T-helper 1 cell treated with Interleukin-12 subunit alpha and Interleukin-12 subunit beta and Interleukin-4 antibody, amounts not matched to agents 30 ng/mL and 1 ng/mL, for 36 hours (primary cell): ENCODE measurements at regions not wholly inside any gene's neighbourhood (a gene's known extent, or its start where the extent isn't known, plus 50 kb on each side); places are given as distances from the start of the nearest gene placed in this dataset.

Source experiments
- intact Hi-C: fragments of 100-400 bp; cut with micrococcal nuclease; formaldehyde crosslinking; loops from one replicate; pipeline ENCODE4 v1.15.1; 2024

DNA sequence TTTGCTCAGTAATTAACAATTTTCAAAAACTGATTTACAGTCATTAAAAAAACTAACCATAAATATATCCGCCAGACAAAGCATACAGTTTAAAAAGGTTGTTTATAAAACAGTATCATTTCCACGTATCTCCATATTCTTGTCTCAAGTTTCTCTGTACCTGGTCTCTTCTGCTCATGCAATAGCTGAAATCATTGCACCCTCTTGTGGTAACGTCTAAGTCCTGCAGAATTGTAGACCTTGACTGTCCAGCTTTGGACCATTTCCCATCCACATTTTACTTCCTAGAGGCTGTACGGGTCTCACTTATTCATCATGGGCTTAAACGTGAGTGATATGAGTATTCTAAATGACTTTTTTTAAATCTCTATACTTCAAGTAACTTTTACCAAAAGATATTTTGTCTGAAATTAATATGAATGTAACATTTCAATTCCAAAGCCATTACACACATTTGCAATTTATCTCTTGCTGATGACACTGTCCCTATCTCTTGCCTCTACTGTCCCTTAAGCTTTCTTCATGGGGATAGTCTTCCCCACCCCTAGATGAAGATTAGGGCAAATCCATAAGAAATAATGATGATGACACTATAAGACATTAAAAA, 118.5 kb downstream of the BTC start:
- intact Hi-C loops, result loop anchor here (1.0 to 2.0 kb wide), 4 partner anchors 298 to 487 kb away; no protein-coding TSS in a partner anchor

DNA sequence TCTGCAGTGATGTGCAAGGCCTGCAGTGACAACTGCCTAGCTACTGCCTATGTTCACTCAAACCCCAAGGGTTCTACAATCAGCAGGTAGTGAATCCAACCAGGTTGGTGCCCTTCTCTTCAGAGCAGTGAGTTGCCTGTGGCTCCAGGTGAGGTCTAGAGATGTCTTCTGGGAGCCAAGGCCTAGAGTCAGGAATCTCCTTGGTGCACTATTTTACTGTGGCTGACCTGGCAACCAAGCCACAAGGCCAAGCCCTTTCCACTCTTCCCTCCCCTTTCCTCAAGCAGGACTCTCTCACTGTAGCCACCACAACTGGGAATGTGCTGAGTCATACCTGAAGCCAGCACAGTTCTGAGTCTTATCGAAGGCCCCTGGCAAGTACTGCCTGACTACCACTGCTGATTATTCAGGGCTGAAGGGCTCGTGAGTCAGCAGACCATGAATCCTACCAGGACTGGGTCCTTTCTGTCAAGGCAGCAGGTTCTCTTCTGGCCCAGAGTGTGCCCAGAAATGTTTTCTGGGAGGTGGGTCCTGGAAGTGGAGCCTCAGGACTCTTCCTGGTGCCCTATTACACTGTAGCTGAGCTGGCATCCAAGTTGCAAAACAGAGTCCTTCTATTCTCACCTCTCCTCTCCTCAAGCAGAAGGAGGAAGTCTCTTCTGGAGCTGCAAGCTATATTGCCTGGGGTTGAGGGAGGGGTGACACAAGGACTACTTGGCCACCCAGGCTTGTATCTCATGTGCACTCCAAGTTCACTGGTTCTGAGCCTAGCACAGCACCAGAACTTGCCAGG, 111.6 kb downstream of the BTC start:
- intact Hi-C loops, result no loop called here

DNA sequence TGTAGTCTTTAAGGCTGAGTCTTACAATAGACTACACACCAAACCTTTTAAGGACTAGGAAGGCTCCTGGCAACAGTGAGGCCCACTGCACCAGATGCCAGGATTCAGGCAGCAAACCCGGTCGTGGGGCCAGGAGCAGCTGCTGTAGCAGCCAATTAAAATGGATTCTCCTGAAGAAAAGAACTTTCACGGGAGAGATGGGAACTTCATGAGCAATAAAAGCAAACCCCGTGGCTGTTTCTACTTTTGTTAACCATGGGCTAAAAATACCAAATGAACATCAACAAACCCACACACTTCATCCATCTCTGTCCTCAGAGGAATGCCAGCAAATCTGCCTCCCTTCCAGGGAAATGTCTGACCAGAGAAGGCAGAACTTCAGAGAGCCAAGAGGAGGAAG, 101.4 kb downstream of the BTC start:
- intact Hi-C loops, result no loop called here
